GM12878 (cell line): ENCODE measurements at regions not wholly inside any gene's neighbourhood (a gene's known extent, or its start where the extent isn't known, plus 50 kb on each side); places are given as distances from the start of the nearest gene placed in this dataset.

ENCODE experiments used
- CBFB ChIP-seq: IDR thresholded peaks from 2 replicates; pipeline ENCODE4 v1.6.1; 2016; ENCODE audit warnings: antibody characterized with exemption, low read depth
- CEBPZ ChIP-seq: fragments of 150-350 bp; IDR thresholded peaks from 2 replicates; pipeline ENCODE4 v1.6.1; 2016; ENCODE audit warnings: low read depth, low read length
- CHD2 ChIP-seq: IDR thresholded peaks from 2 replicates; pipeline ENCODE4 v1.6.1; 2011; ENCODE audit warnings: low read depth, low read length, improper control_type of control experiment, borderline replicate concordance
- E2F8 ChIP-seq: fragments of 450-650 bp; IDR thresholded peaks from 2 replicates; pipeline ENCODE4 v1.6.1; 2018; ENCODE audit warnings: mild to moderate bottlenecking, low read depth, moderate library complexity; ENCODE audit not compliant: partially characterized antibody
- NR2C2 ChIP-seq: IDR thresholded peaks from 2 replicates; pipeline ENCODE4 v1.6.1; 2011; ENCODE audit warnings: borderline replicate concordance, low read depth; ENCODE audit not compliant: control insufficient read depth, insufficient read length
- PAX8 ChIP-seq: fragments of 450-650 bp; IDR thresholded peaks from 2 replicates; pipeline ENCODE4 v1.6.1; 2017; ENCODE audit warnings: mild to moderate bottlenecking, moderate library complexity
- RFX5 ChIP-seq: IDR thresholded peaks from 2 replicates; pipeline ENCODE4 v1.6.1; 2011; ENCODE audit warnings: low read depth, low read length, improper control_type of control experiment
- SMAD5 ChIP-seq: IDR thresholded peaks from 2 replicates; pipeline ENCODE4 v1.6.1; 2016; ENCODE audit warnings: antibody characterized with exemption, low read depth
- ZBTB40 ChIP-seq: fragments of 450-650 bp; IDR thresholded peaks from 2 replicates; pipeline ENCODE4 v1.6.1; 2016; ENCODE audit warnings: mild to moderate bottlenecking, moderate library complexity, borderline replicate concordance
- ZNF217 ChIP-seq: fragments of 450-650 bp; IDR thresholded peaks from 2 replicates; pipeline ENCODE4 v1.6.1; 2017; ENCODE audit warnings: antibody characterized with exemption, mild to moderate bottlenecking
- ZNF622 ChIP-seq: fragments of 450-650 bp; IDR thresholded peaks from 2 replicates; pipeline ENCODE4 v1.6.1; 2017; ENCODE audit warnings: mild to moderate bottlenecking, inconsistent platforms

DNA sequence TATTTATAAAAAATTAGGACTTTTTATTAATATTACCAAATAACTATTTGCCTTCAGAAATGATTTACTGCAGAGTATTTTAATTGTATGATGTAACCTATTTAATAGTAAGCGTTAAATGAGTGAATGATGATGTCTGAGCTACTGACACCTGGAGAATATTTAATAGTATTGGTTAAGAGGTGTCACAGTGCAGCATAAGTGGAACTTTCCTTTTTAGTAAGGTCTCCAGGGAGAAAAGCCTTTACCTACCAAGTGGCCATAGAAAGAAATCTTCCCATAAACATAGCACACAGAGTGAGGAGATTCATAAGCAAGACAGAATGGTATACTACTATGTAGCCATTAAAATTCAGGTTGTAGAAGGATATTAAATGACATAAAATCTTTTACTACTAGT lies 441.7 kb downstream of the TBL1XR1 start (continued):
- TF ChIP-seq CEBPZ (no peak), ZNF217 (no peak), SMAD5 (no peak), CBFB (no peak), ZNF622 (no peak), E2F8 (no peak), RFX5 (no peak), NR2C2 (no peak), ZBTB40 (no peak), CHD2 (no peak), PAX8 (no peak)
